Urothelium cell line (cell line): ENCODE measurements at regions not wholly inside any gene's neighbourhood (a gene's known extent, or its start where the extent isn't known, plus 50 kb on each side); places are given as distances from the start of the nearest gene placed in this dataset.
"Not testable (repeated sequence)": the region's sequence is repeated elsewhere in the genome, so short reads cannot be mapped to it uniquely, and the experiment has no call there.

Experiments used
- DNase-seq: peaks from one replicate; pipeline ENCODE4 v3.0.0; 2011; ENCODE audit warnings: low spot score, mixed read lengths
- FAIRE-seq: peaks from 2 replicates; lab custom pipeline; 2011; peaks lifted over from hg19 to GRCh38; lab: Jason Lieb, UNC

GRCh38 chr7:27457603-27458565 lies 204.8 kb downstream of the HIBADH start:
- DNase-seq = not testable (repeated sequence)
- peak; percentile 76 for FAIRE-seq

- DNase-seq (no peak), FAIRE-seq (no peak)
Observed at GRCh38 chr7:27459021-27459730, 203.5 kb downstream of the HIBADH start.

GRCh38 chr7:27459731-27460053 lies 203.0 kb downstream of the HIBADH start:
- FAIRE-seq = no peak
- no peak for DNase-seq

- DNase-seq (no peak), FAIRE-seq (peak; percentile 68)
Observed at GRCh38 chr7:27462575-27463270, 200.0 kb downstream of the HIBADH start.

GRCh38 chr7:27464970-27465369 lies 197.7 kb downstream of the HIBADH start:
- FAIRE-seq (peak; percentile 9), DNase-seq (no peak)

GRCh38 chr7:27466703-27467102 lies 196.0 kb downstream of the HIBADH start:
- no peak for DNase-seq
- no peak for FAIRE-seq

GRCh38 chr7:27472043-27472442 lies 190.6 kb downstream of the HIBADH start:
- DNase-seq (no peak), FAIRE-seq (no peak)
